DND-41 (cell line): ENCODE measurements at regions not wholly inside any gene's neighbourhood (a gene's known extent, or its start where the extent isn't known, plus 50 kb on each side); places are given as distances from the start of the nearest gene placed in this dataset.

ENCODE experiments used
- EZH2 ChIP-seq: IDR thresholded peaks from 3 replicates; pipeline ENCODE4 v1.6.1; 2012; ENCODE audit warnings: borderline replicate concordance, low read depth, mild to moderate bottlenecking, moderate library complexity, low read length, inconsistent platforms; ENCODE audit not compliant: severe bottlenecking
- TF ChIP-seq, protein P1 (sequence below): IDR thresholded peaks from 2 replicates; pipeline ENCODE4 v1.5.1; 2012; ENCODE audit warnings: borderline replicate concordance, low read length, moderate library complexity, mild to moderate bottlenecking; ENCODE audit not compliant: poor library complexity, severe bottlenecking; ENCODE audit errors: extremely low read depth

DNA sequence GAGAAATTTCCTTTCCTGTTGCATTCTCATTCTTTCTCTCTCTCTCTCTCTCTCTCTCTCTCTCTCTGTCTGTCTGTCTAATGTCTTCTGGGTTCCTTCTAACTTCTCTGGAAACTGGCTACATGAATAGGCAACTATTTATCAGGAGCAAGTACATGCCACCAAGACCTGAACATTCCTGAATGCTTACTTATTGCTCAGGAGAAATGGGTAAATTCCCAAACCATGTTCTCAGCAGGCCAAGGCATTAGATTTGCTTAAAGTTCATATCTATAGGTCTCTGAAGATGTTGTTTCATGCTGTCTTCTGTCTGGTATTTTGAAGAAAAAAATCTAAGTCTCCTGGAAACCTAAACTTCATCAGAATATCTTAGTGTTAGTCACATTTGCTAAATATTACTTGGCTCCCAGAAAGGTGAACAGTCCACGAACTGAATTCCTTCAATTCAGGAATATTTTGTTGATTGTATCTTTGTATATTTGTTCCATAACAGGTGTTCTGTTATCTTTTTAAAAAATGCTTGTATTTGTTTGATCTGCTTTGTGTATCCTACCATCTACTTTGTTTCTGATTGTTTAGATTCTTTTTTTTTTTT, 77.2 kb upstream of the FIGN start:
- TF ChIP-seq EZH2, result no peak
- TF ChIP-seq, protein P1, sequence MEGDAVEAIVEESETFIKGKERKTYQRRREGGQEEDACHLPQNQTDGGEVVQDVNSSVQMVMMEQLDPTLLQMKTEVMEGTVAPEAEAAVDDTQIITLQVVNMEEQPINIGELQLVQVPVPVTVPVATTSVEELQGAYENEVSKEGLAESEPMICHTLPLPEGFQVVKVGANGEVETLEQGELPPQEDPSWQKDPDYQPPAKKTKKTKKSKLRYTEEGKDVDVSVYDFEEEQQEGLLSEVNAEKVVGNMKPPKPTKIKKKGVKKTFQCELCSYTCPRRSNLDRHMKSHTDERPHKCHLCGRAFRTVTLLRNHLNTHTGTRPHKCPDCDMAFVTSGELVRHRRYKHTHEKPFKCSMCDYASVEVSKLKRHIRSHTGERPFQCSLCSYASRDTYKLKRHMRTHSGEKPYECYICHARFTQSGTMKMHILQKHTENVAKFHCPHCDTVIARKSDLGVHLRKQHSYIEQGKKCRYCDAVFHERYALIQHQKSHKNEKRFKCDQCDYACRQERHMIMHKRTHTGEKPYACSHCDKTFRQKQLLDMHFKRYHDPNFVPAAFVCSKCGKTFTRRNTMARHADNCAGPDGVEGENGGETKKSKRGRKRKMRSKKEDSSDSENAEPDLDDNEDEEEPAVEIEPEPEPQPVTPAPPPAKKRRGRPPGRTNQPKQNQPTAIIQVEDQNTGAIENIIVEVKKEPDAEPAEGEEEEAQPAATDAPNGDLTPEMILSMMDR, result no peak
